Endothelial cell of umbilical vein (primary cell): ENCODE measurements at regions not wholly inside any gene's neighbourhood (a gene's known extent, or its start where the extent isn't known, plus 50 kb on each side); places are given as distances from the start of the nearest gene placed in this dataset.

ENCODE experiments used
- BruUV-seq: library from RNA; stranded (reverse); fragments of 400-500 nt; replicated peaks from 2 replicates; lab custom pipeline; 2021; lab: Mats Ljungman, UMichigan
- CTCF ChIA-PET: fragments of 300-600, 350-600 bp; sonication (Branson Sonifier 250); formaldehyde crosslinking; loops from one replicate; lab custom pipeline; 2021; ENCODE audit warnings: antibody characterized with exemption, inconsistent platforms; lab: Charles Lee
- POLR2A ChIA-PET: fragments of 300-600, 350-600 bp; sonication (Branson Sonifier 250); formaldehyde crosslinking; loops from one replicate; lab custom pipeline; 2021; ENCODE audit warnings: antibody characterized with exemption, inconsistent platforms; lab: Charles Lee
- DNase-seq: peaks from one replicate; pipeline ENCODE4 v3.0.0-alpha.2; 2011; ENCODE audit warnings: low read depth, low spot score
- FAIRE-seq: peaks from 2 replicates; lab custom pipeline; 2011; peaks lifted over from hg19 to GRCh38; lab: Jason Lieb, UNC
- H2AFZ ChIP-seq: 2 replicates; pipeline ENCODE4 v1.6.0; 2012; ENCODE audit warnings: low read depth, low read length, control low read depth, inconsistent platforms
- H3K27ac ChIP-seq: 2 replicates; pipeline ENCODE4 v1.5.1; 2011; ENCODE audit warnings: low read depth, mild to moderate bottlenecking, control low read depth, low read length, moderate library complexity; ENCODE audit not compliant: insufficient read depth
- H3K27me3 ChIP-seq, 2 experiments: 2 replicates each; pipeline versions ENCODE4 v1.6.0 to v1.6.1; 2011; ENCODE audit warnings: low read length in 2 of 2, mixed read lengths in 1 of 2; ENCODE audit not compliant: control insufficient read depth in 2 of 2, insufficient read depth in 2 of 2
- H3K36me3 ChIP-seq, 2 experiments: 2 replicates in 1 of 2; 3 replicates in 1 of 2; pipeline ENCODE4 v1.5.1; 2011; ENCODE audit warnings: low read length in 2 of 2, mild to moderate bottlenecking in 1 of 2, moderate library complexity in 1 of 2; ENCODE audit not compliant: control insufficient read depth in 2 of 2, insufficient read depth in 2 of 2; ENCODE audit errors: extremely low read depth in 1 of 2
- H3K4me1 ChIP-seq: 3 replicates; pipeline ENCODE4 v1.5.1; 2011; ENCODE audit warnings: mild to moderate bottlenecking, low read length; ENCODE audit not compliant: control insufficient read depth, insufficient read depth; ENCODE audit errors: extremely low read depth
- H3K4me2 ChIP-seq: 2 replicates; pipeline ENCODE4 v1.6.1; 2011; ENCODE audit warnings: low read length, control low read depth, mixed read lengths; ENCODE audit not compliant: insufficient read depth
- H3K4me3 ChIP-seq, 3 experiments: fragments of 200-600 bp in 1 of 3; sonication (generic), shearing (Covaris generic) in 1 of 3; replicated peaks in 1 of 3; 2 replicates each; pipeline ENCODE4 v1.5.1; 2011 to 2016; ENCODE audit warnings: control low read depth in 3 of 3, low read length in 3 of 3, mild to moderate bottlenecking in 2 of 3, inconsistent platforms in 1 of 3, low read depth in 1 of 3, moderate library complexity in 1 of 3; ENCODE audit not compliant: insufficient read depth in 1 of 3
- H3K79me2 ChIP-seq: 2 replicates; pipeline ENCODE4 v1.6.0; 2012; ENCODE audit warnings: low read length, inconsistent platforms; ENCODE audit not compliant: control insufficient read depth, insufficient read depth
- H3K9ac ChIP-seq: replicated peaks from 2 replicates; pipeline ENCODE3; 2011; ENCODE audit warnings: low read length, control low read depth; ENCODE audit not compliant: insufficient read depth; ENCODE audit errors: extremely low read depth
- H3K9me1 ChIP-seq: replicated peaks from 3 replicates; pipeline ENCODE4 v1.6.0; 2011; ENCODE audit warnings: mild to moderate bottlenecking, low read length; ENCODE audit not compliant: control insufficient read depth, insufficient read depth; ENCODE audit errors: extremely low read depth
- H3K9me3 ChIP-seq: replicated peaks from 2 replicates; pipeline ENCODE4 v1.5.1; 2012; ENCODE audit warnings: low read length, inconsistent platforms; ENCODE audit not compliant: control insufficient read depth, insufficient read depth
- H4K20me1 ChIP-seq: replicated peaks from 2 replicates; pipeline ENCODE3; 2011; ENCODE audit warnings: mild to moderate bottlenecking, low read length; ENCODE audit not compliant: control insufficient read depth, insufficient read depth; ENCODE audit errors: extremely low read depth
- EZH2 ChIP-seq: IDR thresholded peaks from 2 replicates; pipeline ENCODE4 v1.6.1; 2012; ENCODE audit warnings: borderline replicate concordance, low read depth, mild to moderate bottlenecking, moderate library complexity, low read length, inconsistent platforms; ENCODE audit not compliant: severe bottlenecking
- FOS ChIP-seq: IDR thresholded peaks from 2 replicates; pipeline ENCODE4 v1.6.1; 2011; ENCODE audit warnings: mild to moderate bottlenecking, low read length, moderate library complexity, borderline replicate concordance; ENCODE audit not compliant: insufficient read depth
- GATA2 ChIP-seq: IDR thresholded peaks from 2 replicates; pipeline ENCODE4 v1.7.0; 2011; ENCODE audit warnings: low read depth, mild to moderate bottlenecking, moderate library complexity, mixed read lengths, low read length; ENCODE audit not compliant: insufficient read length, insufficient read depth
- JUN ChIP-seq: IDR thresholded peaks from 2 replicates; pipeline ENCODE4 v1.6.1; 2011; ENCODE audit warnings: borderline replicate concordance, low read depth; ENCODE audit not compliant: insufficient read length, insufficient read depth
- MYC ChIP-seq: IDR thresholded peaks from one replicate; pipeline ENCODE4 v1.6.1; 2011; ENCODE audit warnings: mild to moderate bottlenecking, low read depth, low read length
- POLR2A ChIP-seq: IDR thresholded peaks from 2 replicates; pipeline ENCODE4 v1.6.1; 2012; ENCODE audit warnings: low read depth, mild to moderate bottlenecking, control low read depth, low read length
- dilution Hi-C: fragments of 300-500 bp; cut with MboI; formaldehyde crosslinking; loops from one replicate; pipeline ENCODE4 v1.15.0; 2019; ENCODE audit warnings: low sequenced_read_pairs; ENCODE audit not compliant: extremely low pct_ligation_motif_present
- intact Hi-C: fragments of 100-400 bp; cut with micrococcal nuclease; formaldehyde crosslinking; loops from one replicate; pipeline ENCODE4 v1.10.0; 2022
- TF ChIP-seq, protein P1 (sequence below), 2 donors: IDR thresholded peaks; 1 replicate in 1 of 2; 2 replicates in 1 of 2; pipeline ENCODE4 v1.5.1; 2011; ENCODE audit warnings: low read length in 2 of 2, mild to moderate bottlenecking in 2 of 2, moderate library complexity in 2 of 2, control low read depth in 1 of 2, inconsistent platforms in 1 of 2, low read depth in 1 of 2; ENCODE audit not compliant: insufficient read depth in 1 of 2; ENCODE audit errors: extremely low read depth in 1 of 2
- TF ChIP-seq, protein P2 (sequence below): IDR thresholded peaks from 2 replicates; pipeline ENCODE4 v1.6.1; 2011; ENCODE audit not compliant: insufficient read depth, insufficient read length

DNA sequence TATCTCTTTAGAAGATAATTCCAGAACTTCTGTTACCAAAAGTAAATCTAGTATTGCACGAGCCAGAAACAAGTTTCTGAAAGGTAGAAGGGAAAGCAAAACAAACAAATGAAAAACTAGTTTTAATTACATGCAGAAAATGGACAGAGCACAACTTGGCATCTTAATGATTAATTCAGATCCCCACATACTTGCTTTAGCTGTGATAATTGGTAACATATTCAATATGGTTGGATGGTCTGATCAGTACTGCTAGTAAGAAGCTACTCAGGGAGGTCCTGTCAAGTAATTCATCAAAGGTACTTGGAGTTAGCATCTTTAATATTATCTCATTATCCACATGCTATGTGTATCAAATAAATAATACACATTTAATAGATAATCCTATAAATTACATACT is 204.3 kb downstream of the TRAM1L1 start:
- FAIRE-seq (no peak), DNase-seq (no peak)
- Histone ChIP-seq H3K9me3 (no peaks in the 10 kb centered on the region), H3K27ac (no peak overlapping the region), H3K27me3 (no peaks in the 10 kb centered on the region), H4K20me1 (no peaks in the 10 kb centered on the region), H3K4me3 (no peak overlapping the region), H2AFZ (no peak overlapping the region), H3K79me2 (no peaks in the 10 kb centered on the region), H3K4me2 (no peak overlapping the region), H3K36me3 (no peaks in the 10 kb centered on the region), H3K9me1 (no peaks in the 10 kb centered on the region), H3K9ac (no peak overlapping the region), H3K4me1 (no peaks in the 10 kb centered on the region)
- intact Hi-C loops: no loop called here
- dilution Hi-C loops: no loop called here
- TF ChIP-seq EZH2 (no peak), FOS (no peak), GATA2 (no peak), JUN (no peak), MYC (no peak), POLR2A (no peak)
- TF ChIP-seq, protein P1, sequence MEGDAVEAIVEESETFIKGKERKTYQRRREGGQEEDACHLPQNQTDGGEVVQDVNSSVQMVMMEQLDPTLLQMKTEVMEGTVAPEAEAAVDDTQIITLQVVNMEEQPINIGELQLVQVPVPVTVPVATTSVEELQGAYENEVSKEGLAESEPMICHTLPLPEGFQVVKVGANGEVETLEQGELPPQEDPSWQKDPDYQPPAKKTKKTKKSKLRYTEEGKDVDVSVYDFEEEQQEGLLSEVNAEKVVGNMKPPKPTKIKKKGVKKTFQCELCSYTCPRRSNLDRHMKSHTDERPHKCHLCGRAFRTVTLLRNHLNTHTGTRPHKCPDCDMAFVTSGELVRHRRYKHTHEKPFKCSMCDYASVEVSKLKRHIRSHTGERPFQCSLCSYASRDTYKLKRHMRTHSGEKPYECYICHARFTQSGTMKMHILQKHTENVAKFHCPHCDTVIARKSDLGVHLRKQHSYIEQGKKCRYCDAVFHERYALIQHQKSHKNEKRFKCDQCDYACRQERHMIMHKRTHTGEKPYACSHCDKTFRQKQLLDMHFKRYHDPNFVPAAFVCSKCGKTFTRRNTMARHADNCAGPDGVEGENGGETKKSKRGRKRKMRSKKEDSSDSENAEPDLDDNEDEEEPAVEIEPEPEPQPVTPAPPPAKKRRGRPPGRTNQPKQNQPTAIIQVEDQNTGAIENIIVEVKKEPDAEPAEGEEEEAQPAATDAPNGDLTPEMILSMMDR (IDR thresholded peaks at IDR 0.05; ENCODE audit: extremely low read depth in 1 of 2, insufficient read depth in 1 of 2, low read depth in 1 of 2, low read length in 2 of 2): no peak
- TF ChIP-seq, protein P2, sequence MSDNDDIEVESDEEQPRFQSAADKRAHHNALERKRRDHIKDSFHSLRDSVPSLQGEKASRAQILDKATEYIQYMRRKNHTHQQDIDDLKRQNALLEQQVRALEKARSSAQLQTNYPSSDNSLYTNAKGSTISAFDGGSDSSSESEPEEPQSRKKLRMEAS: no peak
- ChIA-PET CTCF (no interaction called here), POLR2A (no interaction called here)
- no TSS peak for BruUV-seq
